GM23248 (cell line): ENCODE measurements at regions not wholly inside any gene's neighbourhood (a gene's known extent, or its start where the extent isn't known, plus 50 kb on each side); places are given as distances from the start of the nearest gene placed in this dataset.

ENCODE experiments used
- EZH2 ChIP-seq: fragments of 200-600 bp; sonication (generic); IDR thresholded peaks from 2 replicates; pipeline ENCODE4 v1.6.1; 2018; ENCODE audit warnings: antibody characterized with exemption, mild to moderate bottlenecking; ENCODE audit not compliant: insufficient read depth, poor library complexity, severe bottlenecking
- EZH2phosphoT487 ChIP-seq: fragments of 200-600 bp; sonication (generic); IDR thresholded peaks from 2 replicates; pipeline ENCODE4 v1.6.1; 2018; ENCODE audit warnings: antibody characterized with exemption, moderate library complexity, mild to moderate bottlenecking, low read depth; ENCODE audit not compliant: insufficient read depth

GRCh38 chr15:99502661-99503060 is 63.1 kb upstream of the MEF2A start:
- TF ChIP-seq EZH2 (no peak), EZH2phosphoT487 (no peak)
